ENCODE measurements at regions not wholly inside any gene's neighbourhood (a gene's known extent, or its start where the extent isn't known, plus 50 kb on each side); places are given as distances from the start of the nearest gene placed in this dataset.

- Mint-ChIP-seq H3K27me3 (ENCODE audit: low read depth) (no peaks in the 10 kb centered on the region), H3K4me1 (ENCODE audit: low read depth) (peaks cover 71% of the 10 kb centered on the region), H3K9me3 (no peaks in the 10 kb centered on the region), H3K36me3 (ENCODE audit: low read depth) (peaks cover 2% of the 10 kb centered on the region), H3K27ac (peak overlapping the region; percentile 97), H3K4me3 (peak overlapping the region; percentile 7)
- intact Hi-C loops (cut with micrococcal nuclease): loop anchor here (5.0 kb wide), 2 partner anchors 446 to 736 kb away; partner anchors contain the start of gene GLS
- DNase-seq: no peak
- CTCF ChIA-PET: interaction anchor here (1.0 to 2.9 kb wide), 8 partner anchors 10 to 73 kb away, joined by 3 to 9 read pairs (median 5); no protein-coding TSS in a partner anchor
Observed at GRCh38 chr2:191618046-191618780, 59.7 kb upstream of the NABP1 start.

GRCh38 chr2:191618786-191619185 is 59.1 kb upstream of the NABP1 start:
- H3K27ac Mint-ChIP-seq: peak overlapping the region; percentile 97
- peaks cover 77% of the 10 kb centered on the region for H3K4me1 Mint-ChIP-seq (ENCODE audit: low read depth)
- DNase-seq: no peak
- H3K36me3 Mint-ChIP-seq (ENCODE audit: low read depth): peaks cover 2% of the 10 kb centered on the region
- H3K27me3 Mint-ChIP-seq (ENCODE audit: low read depth): no peaks in the 10 kb centered on the region
- CTCF ChIA-PET: interaction anchor here (1.0 to 2.1 kb wide), 4 partner anchors 10 to 60 kb away, joined by 3 to 9 read pairs (median 4); no protein-coding TSS in a partner anchor
- no peaks in the 10 kb centered on the region for H3K9me3 Mint-ChIP-seq
- H3K4me3 Mint-ChIP-seq: no peak overlapping the region
- intact Hi-C loops (cut with micrococcal nuclease): loop anchor here (5.0 kb wide), 2 partner anchors 446 to 736 kb away; partner anchors contain the start of gene GLS

GRCh38 chr2:191620144-191620543 is 57.8 kb upstream of the NABP1 start:
- Mint-ChIP-seq H3K9me3 (no peaks in the 10 kb centered on the region), H3K4me1 (ENCODE audit: low read depth) (peaks cover 81% of the 10 kb centered on the region), H3K27me3 (ENCODE audit: low read depth) (no peaks in the 10 kb centered on the region), H3K4me3 (no peak overlapping the region), H3K36me3 (ENCODE audit: low read depth) (peaks cover 2% of the 10 kb centered on the region), H3K27ac (peak overlapping the region; percentile 88)
- CTCF ChIA-PET: interaction anchor here (0.7 to 2.3 kb wide), 11 partner anchors 10 to 71 kb away, joined by 3 to 7 read pairs (median 5); no protein-coding TSS in a partner anchor
- intact Hi-C loops (cut with micrococcal nuclease): loop anchor here (5.0 kb wide), 2 partner anchors 508 to 598 kb away; no protein-coding TSS in a partner anchor
- DNase-seq: peak; percentile 53

- DNase-seq: peak; percentile 56
- Mint-ChIP-seq H3K9me3 (no peaks in the 10 kb centered on the region), H3K4me3 (no peak overlapping the region), H3K27ac (peak overlapping the region; percentile 63), H3K27me3 (ENCODE audit: low read depth) (no peaks in the 10 kb centered on the region), H3K36me3 (ENCODE audit: low read depth) (no peaks in the 10 kb centered on the region), H3K4me1 (ENCODE audit: low read depth) (peaks cover 88% of the 10 kb centered on the region)
- CTCF ChIA-PET: interaction anchor here (0.7 to 2.3 kb wide), 3 partner anchors 15 to 518 kb away, joined by 3 to 7 read pairs (median 3); no protein-coding TSS in a partner anchor
- intact Hi-C loops (cut with micrococcal nuclease): loop anchor here (5.0 kb wide), 2 partner anchors 510 to 600 kb away; no protein-coding TSS in a partner anchor
Observed at GRCh38 chr2:191622374-191623320, 55.3 kb upstream of the NABP1 start.

GRCh38 chr2:191625016-191625415 is 52.9 kb upstream of the NABP1 start:
- intact Hi-C loops (cut with micrococcal nuclease): loop anchor here (1.0 to 2.0 kb wide), 3 partner anchors 8 to 52 kb away; no protein-coding TSS in a partner anchor
- Mint-ChIP-seq H3K9me3 (no peaks in the 10 kb centered on the region), H3K4me3 (no peak overlapping the region)

GRCh38 chr2:191625446-191625845 is 52.5 kb upstream of the NABP1 start:
- no peaks in the 10 kb centered on the region for H3K36me3 Mint-ChIP-seq (ENCODE audit: low read depth)
- intact Hi-C loops (cut with micrococcal nuclease): loop anchor here (1.0 to 2.0 kb wide), 3 partner anchors 8 to 51 kb away; no protein-coding TSS in a partner anchor
- no peak for DNase-seq
- CTCF ChIA-PET: interaction anchor here (0.6 to 4.1 kb wide), 4 partner anchors 12 to 56 kb away, joined by 3 to 16 read pairs (median 4); no protein-coding TSS in a partner anchor
- H3K4me3 Mint-ChIP-seq: no peak overlapping the region
- no peaks in the 10 kb centered on the region for H3K9me3 Mint-ChIP-seq
- peak overlapping the region; percentile 65 for H3K27ac Mint-ChIP-seq
- no peaks in the 10 kb centered on the region for H3K27me3 Mint-ChIP-seq (ENCODE audit: low read depth)
- H3K4me1 Mint-ChIP-seq (ENCODE audit: low read depth): peaks cover 82% of the 10 kb centered on the region

More at GRCh38 chr2:191625016-191625415, 52.9 kb upstream of the NABP1 start:
- CTCF ChIA-PET: interaction anchor here (0.6 to 4.1 kb wide), 4 partner anchors 13 to 56 kb away, joined by 3 to 16 read pairs (median 4); no protein-coding TSS in a partner anchor
- H3K27me3 Mint-ChIP-seq (ENCODE audit: low read depth): no peaks in the 10 kb centered on the region
- peaks cover 83% of the 10 kb centered on the region for H3K4me1 Mint-ChIP-seq (ENCODE audit: low read depth)
- no peaks in the 10 kb centered on the region for H3K36me3 Mint-ChIP-seq (ENCODE audit: low read depth)
- peak overlapping the region; percentile 89 for H3K27ac Mint-ChIP-seq
- peak; percentile 72 for DNase-seq

- Mint-ChIP-seq H3K27me3 (ENCODE audit: low read depth) (no peaks in the 10 kb centered on the region), H3K36me3 (ENCODE audit: low read depth) (no peaks in the 10 kb centered on the region), H3K9me3 (no peaks in the 10 kb centered on the region), H3K4me1 (ENCODE audit: low read depth) (peaks cover 77% of the 10 kb centered on the region), H3K27ac (peak overlapping the region; percentile 39), H3K4me3 (no peak overlapping the region)
- DNase-seq: no peak
- intact Hi-C loops (cut with micrococcal nuclease): no loop called here
- CTCF ChIA-PET: interaction anchor here (0.6 to 4.1 kb wide), 3 partner anchors 11 to 70 kb away, joined by 3 to 16 read pairs (median 3); no protein-coding TSS in a partner anchor
Observed at GRCh38 chr2:191626497-191627151, 51.3 kb upstream of the NABP1 start.

GRCh38 chr2:191627518-191627917 is 50.4 kb upstream of the NABP1 start:
- Mint-ChIP-seq H3K4me3 (no peak overlapping the region), H3K4me1 (ENCODE audit: low read depth) (peaks cover 68% of the 10 kb centered on the region), H3K9me3 (no peaks in the 10 kb centered on the region), H3K27ac (no peak overlapping the region), H3K36me3 (ENCODE audit: low read depth) (no peaks in the 10 kb centered on the region), H3K27me3 (ENCODE audit: low read depth) (no peaks in the 10 kb centered on the region)
- CTCF ChIA-PET: interaction anchor here (0.5 to 4.1 kb wide), 4 partner anchors 10 to 72 kb away, joined by 3 to 16 read pairs (median 3); no protein-coding TSS in a partner anchor
- intact Hi-C loops (cut with micrococcal nuclease): no loop called here
- DNase-seq: no peak
